Sigmoid colon (tissue), 6 donors: ENCODE measurements at regions not wholly inside any gene's neighbourhood (a gene's known extent, or its start where the extent isn't known, plus 50 kb on each side); places are given as distances from the start of the nearest gene placed in this dataset.

Source experiments
- DNase-seq: peaks from one replicate; pipeline ENCODE4 v3.0.0-alpha.2; 2019
- H3K27ac ChIP-seq, 4 donors: fragments of 200-600 bp; sonication (generic); one replicate each; pipeline ENCODE4 v1.5.1; 2016 to 2019; ENCODE audit warnings: mild to moderate bottlenecking in 1 of 4
- H3K27me3 ChIP-seq, 3 donors: fragments of 200-600 bp; sonication (generic); one replicate each; pipeline ENCODE4 v1.5.1; 2019; ENCODE audit warnings: mild to moderate bottlenecking in 1 of 3
- H3K36me3 ChIP-seq, 4 donors: fragments of 200-600 bp; sonication (generic); one replicate each; pipeline ENCODE4 v1.5.1; 2016 to 2019
- H3K4me1 ChIP-seq, 4 donors: fragments of 200-600 bp; sonication (generic); one replicate each; pipeline ENCODE4 v1.5.1; 2017 to 2019
- H3K4me3 ChIP-seq, 4 donors: fragments of 200-600 bp; sonication (generic); one replicate each; pipeline ENCODE4 v1.5.1; 2017 to 2019; ENCODE audit warnings: mild to moderate bottlenecking in 2 of 4, moderate library complexity in 1 of 4
- H3K9me3 ChIP-seq, 4 donors: fragments of 200-600 bp in 3 of 4; sonication (generic) in 3 of 4; one replicate each; pipeline versions ENCODE4 v1.5.1 to v1.6.1; 2013 to 2019
- EP300 ChIP-seq, 4 donors: sonication (generic); formaldehyde crosslinking; IDR thresholded peaks; one replicate each; pipeline ENCODE4 v1.6.1; 2017; ENCODE audit warnings: antibody characterized with exemption in 4 of 4
- POLR2A ChIP-seq, 2 donors: fragments of 450-650 bp; IDR thresholded peaks; one replicate each; pipeline ENCODE4 v1.6.1; 2016; ENCODE audit warnings: antibody characterized with exemption in 2 of 2, mild to moderate bottlenecking in 2 of 2, moderate library complexity in 2 of 2
- POLR2AphosphoS5 ChIP-seq, 4 donors: sonication (generic); formaldehyde crosslinking; IDR thresholded peaks; one replicate each; pipeline ENCODE4 v1.6.1; 2017; ENCODE audit warnings: antibody characterized with exemption in 4 of 4
- whole genome bisulfite sequencing, 2 donors: extraction: QIAGEN DNeasy Blood & Tissue Kit; methylation state at CpG; one replicate each; pipeline ENCODE4 v1.1.7; 2013; 5-methylcytosine and 5-hydroxymethylcytosine counted together
- intact Hi-C: fragments of 100-400 bp; cut with DNase I; formaldehyde crosslinking; loops from one replicate; pipeline ENCODE4 v1.15.1; 2023
- TF ChIP-seq, protein P1 (sequence below), 4 experiments: fragments of 450-650 bp in 3 of 4; fragments of 200-600 bp in 1 of 4; IDR thresholded peaks; one replicate each; pipeline ENCODE4 v1.5.1; 2016 to 2019; ENCODE audit warnings: antibody characterized with exemption in 4 of 4, mild to moderate bottlenecking in 3 of 4, moderate library complexity in 2 of 4
- donor health status: healthy with polysubstance abuse.
- donor health status: healthy.

- intact Hi-C loops: no loop called here
- WGBS, 2 donors: 91% methylated on average over 2 of the region's 2 CpGs
- TF ChIP-seq EP300 (IDR thresholded peaks at IDR 0.05) (no peak), POLR2AphosphoS5 (IDR thresholded peaks at IDR 0.05) (no peak), POLR2A (IDR thresholded peaks at IDR 0.05) (no peak)
- TF ChIP-seq, protein P1, sequence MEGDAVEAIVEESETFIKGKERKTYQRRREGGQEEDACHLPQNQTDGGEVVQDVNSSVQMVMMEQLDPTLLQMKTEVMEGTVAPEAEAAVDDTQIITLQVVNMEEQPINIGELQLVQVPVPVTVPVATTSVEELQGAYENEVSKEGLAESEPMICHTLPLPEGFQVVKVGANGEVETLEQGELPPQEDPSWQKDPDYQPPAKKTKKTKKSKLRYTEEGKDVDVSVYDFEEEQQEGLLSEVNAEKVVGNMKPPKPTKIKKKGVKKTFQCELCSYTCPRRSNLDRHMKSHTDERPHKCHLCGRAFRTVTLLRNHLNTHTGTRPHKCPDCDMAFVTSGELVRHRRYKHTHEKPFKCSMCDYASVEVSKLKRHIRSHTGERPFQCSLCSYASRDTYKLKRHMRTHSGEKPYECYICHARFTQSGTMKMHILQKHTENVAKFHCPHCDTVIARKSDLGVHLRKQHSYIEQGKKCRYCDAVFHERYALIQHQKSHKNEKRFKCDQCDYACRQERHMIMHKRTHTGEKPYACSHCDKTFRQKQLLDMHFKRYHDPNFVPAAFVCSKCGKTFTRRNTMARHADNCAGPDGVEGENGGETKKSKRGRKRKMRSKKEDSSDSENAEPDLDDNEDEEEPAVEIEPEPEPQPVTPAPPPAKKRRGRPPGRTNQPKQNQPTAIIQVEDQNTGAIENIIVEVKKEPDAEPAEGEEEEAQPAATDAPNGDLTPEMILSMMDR (IDR thresholded peaks at IDR 0.05): no peak
- no peaks in the 10 kb centered on the region for H3K36me3 ChIP-seq
- H3K9me3 ChIP-seq: no peaks in the 10 kb centered on the region
- H3K4me3 ChIP-seq: no peak overlapping the region
- no peak for DNase-seq
- no peaks in the 10 kb centered on the region for H3K27me3 ChIP-seq
- H3K4me1 ChIP-seq: no peaks in the 10 kb centered on the region
- no peak overlapping the region for H3K27ac ChIP-seq
Observed at GRCh38 chr5:7207979-7208378, 188.0 kb upstream of the ADCY2 start.

GRCh38 chr5:7208938-7209337 lies 187.0 kb upstream of the ADCY2 start:
- intact Hi-C loops: no loop called here
- H3K27ac ChIP-seq: no peak overlapping the region
- 12 to 39% methylated on average over 5 of the region's 5 CpGs for WGBS, 2 donors
- no peaks in the 10 kb centered on the region for H3K9me3 ChIP-seq
- H3K27me3 ChIP-seq: no peaks in the 10 kb centered on the region
- no peak for DNase-seq
- TF ChIP-seq EP300 (IDR thresholded peaks at IDR 0.05): no peak
- no peak for TF ChIP-seq POLR2AphosphoS5 (IDR thresholded peaks at IDR 0.05)
- H3K4me3 ChIP-seq: no peak overlapping the region
- H3K36me3 ChIP-seq: no peaks in the 10 kb centered on the region
- H3K4me1 ChIP-seq: no peaks in the 10 kb centered on the region

DNA sequence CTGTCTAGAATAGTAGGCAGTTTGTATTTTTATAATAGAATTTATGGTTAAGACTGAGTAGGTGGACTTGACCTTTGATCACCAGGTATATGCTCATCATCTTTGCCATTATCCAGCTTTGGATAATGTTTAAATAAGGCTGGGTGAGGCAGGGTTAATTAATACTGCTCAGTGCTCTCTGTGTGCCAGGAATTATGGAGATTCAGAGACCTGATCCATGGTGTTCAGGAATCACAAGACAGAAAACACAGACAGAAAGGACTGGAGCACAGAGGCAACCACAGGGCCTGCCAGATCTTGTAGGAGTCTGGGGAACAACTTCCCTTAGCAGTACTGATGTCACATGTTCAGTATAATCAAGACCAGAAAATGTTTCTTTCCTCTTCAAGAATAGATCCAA lies 186.3 kb upstream of the ADCY2 start:
- no peaks in the 10 kb centered on the region for H3K9me3 ChIP-seq
- no peak for DNase-seq
- H3K4me1 ChIP-seq: no peaks in the 10 kb centered on the region
- no peaks in the 10 kb centered on the region for H3K27me3 ChIP-seq
- H3K36me3 ChIP-seq: no peaks in the 10 kb centered on the region
- H3K4me3 ChIP-seq: no peak overlapping the region
- TF ChIP-seq, protein P1 (IDR thresholded peaks at IDR 0.05): no peak
- no peak for TF ChIP-seq POLR2AphosphoS5 (IDR thresholded peaks at IDR 0.05)
- TF ChIP-seq POLR2A (IDR thresholded peaks at IDR 0.05): no peak
- no peak for TF ChIP-seq EP300 (IDR thresholded peaks at IDR 0.05)
- intact Hi-C loops: no loop called here
- H3K27ac ChIP-seq: no peak overlapping the region

DNA sequence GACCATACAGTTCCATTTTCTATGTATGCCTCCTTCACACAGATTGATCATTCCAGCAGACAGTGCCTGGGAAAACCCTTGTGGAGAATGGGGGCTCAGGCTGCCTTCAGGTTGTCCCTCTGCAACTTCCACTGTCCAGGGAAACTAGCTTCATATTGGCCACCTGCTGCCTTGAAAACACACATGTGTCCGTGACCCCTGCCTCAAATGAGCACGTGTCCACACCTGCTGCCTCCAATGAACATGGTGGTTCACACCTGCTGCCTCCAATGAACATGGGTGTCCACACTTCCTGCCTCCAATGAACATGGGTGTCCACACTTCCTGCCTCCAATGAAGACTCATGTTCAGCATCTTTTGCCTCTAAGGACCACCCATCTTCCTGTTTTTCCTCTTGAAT lies 185.4 kb upstream of the ADCY2 start:
- TF ChIP-seq POLR2A (IDR thresholded peaks at IDR 0.05): no peak
- TF ChIP-seq EP300 (IDR thresholded peaks at IDR 0.05): no peak
- no peak for TF ChIP-seq POLR2AphosphoS5 (IDR thresholded peaks at IDR 0.05)
- Histone ChIP-seq H3K36me3 (no peaks in the 10 kb centered on the region), H3K9me3 (no peaks in the 10 kb centered on the region), H3K27me3 (no peaks in the 10 kb centered on the region), H3K4me1 (no peaks in the 10 kb centered on the region), H3K27ac (no peak overlapping the region), H3K4me3 (no peak overlapping the region)
- intact Hi-C loops: no loop called here
- DNase-seq: no peak
- 86 to 89% methylated on average over 2 of the region's 2 CpGs for WGBS, 2 donors

GRCh38 chr5:7213525-7213924 lies 182.4 kb upstream of the ADCY2 start:
- 95 to 97% methylated on average over 5 of the region's 5 CpGs for WGBS, 2 donors
- DNase-seq: no peak
- TF ChIP-seq POLR2A (IDR thresholded peaks at IDR 0.05) (no peak), POLR2AphosphoS5 (IDR thresholded peaks at IDR 0.05) (no peak), EP300 (IDR thresholded peaks at IDR 0.05) (no peak)
- TF ChIP-seq, protein P1 (IDR thresholded peaks at IDR 0.05): no peak

GRCh38 chr5:7214906-7215416 lies 181.0 kb upstream of the ADCY2 start:
- DNase-seq: no peak
- H3K4me1 ChIP-seq: no peaks in the 10 kb centered on the region
- H3K27ac ChIP-seq: no peak overlapping the region
- TF ChIP-seq POLR2A (IDR thresholded peaks at IDR 0.05) (no peak), POLR2AphosphoS5 (IDR thresholded peaks at IDR 0.05) (no peak), EP300 (IDR thresholded peaks at IDR 0.05) (no peak)
- TF ChIP-seq, protein P1 (IDR thresholded peaks at IDR 0.05): no peak
- H3K4me3 ChIP-seq: no peak overlapping the region
- WGBS, 2 donors: 74 to 85% methylated on average over 7 of the region's 7 CpGs
- intact Hi-C loops: no loop called here
- no peaks in the 10 kb centered on the region for H3K36me3 ChIP-seq
- H3K27me3 ChIP-seq: no peaks in the 10 kb centered on the region
- H3K9me3 ChIP-seq: no peaks in the 10 kb centered on the region

More at GRCh38 chr5:7213525-7213924, 182.4 kb upstream of the ADCY2 start:
- no peak overlapping the region for H3K4me3 ChIP-seq
- no peaks in the 10 kb centered on the region for H3K4me1 ChIP-seq
- H3K27ac ChIP-seq: no peak overlapping the region
- H3K9me3 ChIP-seq: no peaks in the 10 kb centered on the region
- intact Hi-C loops: no loop called here
- no peaks in the 10 kb centered on the region for H3K27me3 ChIP-seq
- no peaks in the 10 kb centered on the region for H3K36me3 ChIP-seq
